Frontal cortex (tissue), 3 donors: ENCODE measurements at regions not wholly inside any gene's neighbourhood (a gene's known extent, or its start where the extent isn't known, plus 50 kb on each side); places are given as distances from the start of the nearest gene placed in this dataset.

Experiments used
- DNase-seq, 2 donors: peaks; one replicate each; pipeline ENCODE4 v3.0.0; 2012; ENCODE audit warnings: low spot score in 2 of 2
- FAIRE-seq: peaks from 2 replicates; lab custom pipeline; 2012; peaks lifted over from hg19 to GRCh38; lab: Jason Lieb, UNC
- donor health status: control.
- donor health status: control.
- donor health status: control.

- FAIRE-seq (no peak), DNase-seq (no peak)
These were observed 340.1 kb upstream of the SHH start for GRCh38 chr7:156152390-156152789.

- FAIRE-seq (no peak), DNase-seq (no peak)
These were observed 339.4 kb upstream of the SHH start for GRCh38 chr7:156151658-156152057.

DNA sequence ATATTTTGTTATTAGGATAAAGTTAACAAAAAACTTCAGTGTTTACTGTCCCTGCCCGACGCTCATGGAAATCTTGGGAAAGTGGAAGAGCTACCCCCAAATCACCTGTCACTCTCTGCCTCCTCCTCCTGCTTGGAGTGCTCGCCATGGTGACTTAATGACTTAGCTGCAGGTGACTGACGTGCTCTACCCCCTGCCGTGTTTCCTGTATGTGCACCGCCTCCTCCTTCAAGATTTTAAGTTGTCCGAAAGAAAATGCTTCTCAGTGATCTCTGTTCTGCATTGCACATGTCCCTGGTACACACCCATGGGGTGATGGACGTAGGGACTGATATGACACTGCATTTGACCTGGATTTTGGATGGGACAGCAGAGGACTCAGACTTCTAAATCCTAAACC is 338.8 kb upstream of the SHH start:
- no peak for FAIRE-seq
- DNase-seq = no peak

GRCh38 chr7:156148995-156149394 is 336.7 kb upstream of the SHH start:
- no peak for DNase-seq
- no peak for FAIRE-seq

DNA sequence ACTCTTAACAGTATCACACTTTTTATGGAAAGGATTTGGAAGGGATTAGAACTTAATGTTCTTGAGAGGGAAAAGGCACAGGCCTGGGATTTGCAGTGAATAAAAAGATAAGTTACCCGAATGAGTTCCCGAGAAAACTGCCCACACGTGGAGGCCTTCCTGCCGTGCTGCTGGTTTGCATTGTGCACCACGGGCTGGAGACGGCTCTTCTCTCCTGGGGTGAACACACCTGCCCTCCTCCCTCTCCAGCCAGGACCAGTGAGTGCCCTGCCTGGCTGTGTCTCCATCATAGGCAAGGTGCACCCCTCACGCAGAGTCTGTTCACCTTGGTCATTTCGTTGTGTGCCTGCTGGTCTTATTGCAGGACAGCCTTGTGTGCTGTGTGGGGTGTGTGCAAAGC is 336.3 kb upstream of the SHH start:
- no peak for FAIRE-seq

DNA sequence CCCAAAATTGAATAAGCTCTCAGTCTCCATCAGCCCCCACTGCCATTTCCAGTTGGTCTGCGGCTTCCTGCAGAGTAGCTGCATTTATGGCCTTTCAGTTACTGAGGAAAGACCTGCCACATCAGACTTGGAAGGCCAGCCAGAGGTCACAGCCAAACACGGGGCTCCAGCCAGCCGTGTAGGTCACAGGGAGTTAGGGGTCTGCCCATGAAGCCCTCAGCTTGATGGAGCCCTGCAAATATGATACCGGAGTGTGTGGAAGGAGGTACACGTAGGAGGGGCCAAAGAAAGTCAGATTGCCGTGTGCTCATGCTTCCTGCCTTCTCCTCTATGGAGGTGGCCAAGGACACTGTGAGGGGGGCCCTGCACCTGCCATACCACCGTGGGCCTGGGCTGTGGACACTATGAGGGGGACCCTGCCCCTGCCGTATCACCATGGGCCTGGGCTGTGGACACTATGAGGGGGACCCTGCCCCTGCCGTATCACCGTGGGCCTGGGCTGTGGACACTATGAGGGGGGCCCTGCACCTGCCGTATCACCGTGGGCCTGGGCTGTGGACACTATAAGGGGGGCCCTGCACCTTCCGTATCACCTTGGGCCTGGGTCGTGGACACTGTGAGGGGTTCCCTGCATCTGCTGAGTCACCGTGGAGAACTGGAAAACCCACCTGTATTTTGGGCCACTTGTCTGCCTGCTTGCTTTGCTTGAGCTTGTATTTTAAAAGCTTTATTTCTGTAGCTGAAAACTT is 335.7 kb upstream of the SHH start:
- no peak for FAIRE-seq
- DNase-seq = no peak

More for the DNA sequence above, 336.3 kb upstream of the SHH start:
- DNase-seq = no peak

GRCh38 chr7:156147104-156147503 is 334.8 kb upstream of the SHH start:
- DNase-seq = no peak
- no peak for FAIRE-seq

- no peak for DNase-seq
- FAIRE-seq = no peak
These were observed 333.7 kb upstream of the SHH start for GRCh38 chr7:156145996-156146395.

GRCh38 chr7:156145184-156145583 is 332.9 kb upstream of the SHH start:
- no peak for FAIRE-seq
- no peak for DNase-seq

DNA sequence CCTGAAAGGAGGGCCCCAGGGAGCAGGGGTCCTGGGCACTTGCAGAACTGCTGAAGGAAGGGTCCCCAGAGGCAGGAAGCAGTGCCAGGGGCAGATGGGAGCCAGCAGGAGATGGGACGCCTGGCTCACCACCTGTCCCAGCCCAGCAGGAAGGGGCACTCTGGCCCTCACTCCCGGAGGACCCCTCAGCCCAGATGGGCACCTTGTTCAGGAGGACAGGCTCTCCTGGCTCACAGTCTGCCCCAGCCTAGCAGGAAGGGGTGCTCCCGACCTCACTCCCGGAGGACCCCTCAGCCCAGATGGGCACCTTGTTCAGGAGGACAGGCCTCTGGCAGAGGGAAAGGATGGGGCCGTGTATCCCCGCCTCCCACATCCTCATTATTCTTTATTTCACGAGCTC is 331.4 kb upstream of the SHH start:
- FAIRE-seq = no peak
- DNase-seq = no peak

- DNase-seq (no peak), FAIRE-seq (no peak)
These were observed 330.9 kb upstream of the SHH start for GRCh38 chr7:156143158-156143557.

- FAIRE-seq = no peak
- DNase-seq = no peak
These were observed 329.7 kb upstream of the SHH start for GRCh38 chr7:156141941-156142340.

GRCh38 chr7:156140896-156141295 is 328.6 kb upstream of the SHH start:
- no peak for FAIRE-seq
- DNase-seq = no peak

GRCh38 chr7:156140447-156140846 is 328.2 kb upstream of the SHH start:
- no peak for FAIRE-seq
- no peak for DNase-seq

DNA sequence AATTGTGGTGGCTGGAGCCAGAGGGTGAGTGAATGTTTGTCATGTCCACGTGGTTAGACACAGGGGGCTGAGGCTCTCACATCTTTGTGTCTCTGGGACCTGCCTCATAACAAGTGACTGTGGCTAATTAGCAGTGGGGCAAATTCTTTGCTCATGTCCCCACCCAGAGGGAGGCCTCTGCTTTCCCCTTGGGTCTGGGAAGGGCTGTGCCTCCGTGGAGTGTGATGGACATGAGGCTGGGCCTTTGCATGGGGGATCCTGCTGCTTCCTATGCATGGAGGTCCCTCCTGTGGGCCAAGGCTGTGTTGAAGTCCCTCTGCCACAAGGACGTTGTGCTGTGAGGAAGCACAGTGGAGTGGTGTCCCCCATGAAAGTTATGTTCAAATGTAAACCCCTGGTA is 327.4 kb upstream of the SHH start:
- FAIRE-seq (no peak), DNase-seq (no peak)

GRCh38 chr7:156139112-156139511 is 326.8 kb upstream of the SHH start:
- no peak for DNase-seq
- FAIRE-seq = no peak

- no peak for FAIRE-seq
- DNase-seq = no peak
These were observed 319.6 kb upstream of the SHH start for GRCh38 chr7:156131881-156132280.

- FAIRE-seq = no peak
These were observed 317.3 kb upstream of the SHH start for GRCh38 chr7:156129522-156129921.

DNA sequence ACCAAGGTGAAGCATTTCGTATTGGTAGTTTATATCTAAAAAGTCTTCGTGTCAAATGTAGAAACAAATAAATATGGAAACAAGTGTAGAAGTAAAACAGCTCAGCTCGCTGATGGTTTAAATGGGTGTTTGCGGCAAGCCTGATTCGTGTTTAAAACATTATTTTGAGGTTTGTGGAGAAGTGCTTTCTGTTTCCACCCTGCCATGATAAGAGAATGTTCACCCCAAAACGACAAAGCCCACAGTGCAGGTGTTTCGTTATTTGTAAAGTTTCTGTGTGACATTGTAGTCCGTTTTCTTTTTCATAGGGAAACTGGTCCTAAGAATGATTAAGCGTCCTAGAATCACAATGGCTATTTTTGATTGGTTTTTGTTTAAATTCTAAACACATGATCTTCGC is 316.2 kb upstream of the SHH start:
- DNase-seq (no peak), FAIRE-seq (no peak)

More at GRCh38 chr7:156129522-156129921, 317.3 kb upstream of the SHH start:
- no peak for DNase-seq

- DNase-seq = no peak
These were observed 315.2 kb upstream of the SHH start for GRCh38 chr7:156127166-156128134.

More at GRCh38 chr7:156127166-156128134, 315.2 kb upstream of the SHH start:
- no peak for FAIRE-seq
